Activated CD4-positive, alpha-beta T cell treated with anti-CD3 and anti-CD28 coated beads, Interleukin-2, amount 50 U/mL, for 48 hours (primary cell): ENCODE measurements at regions not wholly inside any gene's neighbourhood (a gene's known extent, or its start where the extent isn't known, plus 50 kb on each side); places are given as distances from the start of the nearest gene placed in this dataset.

Experiments
- DNase-seq, 2 experiments: peaks; one replicate each; pipeline ENCODE4 v3.0.0-alpha.2; 2020

GRCh38 chr1:10848109-10848684 lies 51.8 kb upstream of the CASZ1 start:
- no peak for DNase-seq

- DNase-seq = no peak
Observed at GRCh38 chr1:10850026-10850425, 53.6 kb upstream of the CASZ1 start.

- no peak for DNase-seq
Observed at GRCh38 chr1:10851024-10852013, 54.9 kb upstream of the CASZ1 start.

- no peak for DNase-seq
Observed at GRCh38 chr1:10852018-10852417, 55.6 kb upstream of the CASZ1 start.

GRCh38 chr1:10852486-10852885 lies 56.0 kb upstream of the CASZ1 start:
- DNase-seq = no peak

GRCh38 chr1:10852998-10853520 lies 56.6 kb upstream of the CASZ1 start:
- DNase-seq = no peak

GRCh38 chr1:10853701-10854100 lies 57.3 kb upstream of the CASZ1 start:
- no peak for DNase-seq

GRCh38 chr1:10854856-10855459 lies 58.5 kb upstream of the CASZ1 start:
- no peak for DNase-seq

- DNase-seq = no peak
Observed at GRCh38 chr1:10856176-10856683, 59.8 kb upstream of the CASZ1 start.

- DNase-seq = no peak
Observed at GRCh38 chr1:10856863-10857598, 60.6 kb upstream of the CASZ1 start.

- DNase-seq = no peak
Observed at GRCh38 chr1:10857687-10858086, 61.2 kb upstream of the CASZ1 start.

GRCh38 chr1:10860218-10860617 lies 63.8 kb upstream of the CASZ1 start:
- DNase-seq = no peak

- DNase-seq = no peak
Observed at GRCh38 chr1:10860682-10861081, 64.2 kb upstream of the CASZ1 start.

- no peak for DNase-seq
Observed at GRCh38 chr1:10861822-10862221, 65.4 kb upstream of the CASZ1 start.

GRCh38 chr1:10862743-10863335 lies 66.4 kb upstream of the CASZ1 start:
- no peak for DNase-seq

GRCh38 chr1:10863886-10864285 lies 67.4 kb upstream of the CASZ1 start:
- DNase-seq = no peak

GRCh38 chr1:10864776-10865175 lies 68.3 kb upstream of the CASZ1 start:
- no peak for DNase-seq

- no peak for DNase-seq
Observed at GRCh38 chr1:10865518-10866320, 69.3 kb upstream of the CASZ1 start.

- peak; percentile 38 to 41 for DNase-seq
Observed at GRCh38 chr1:10866321-10867093, 70.1 kb upstream of the CASZ1 start.

- DNase-seq = peak; percentile 63 to 66
Observed at GRCh38 chr1:10867138-10867721, 70.8 kb upstream of the CASZ1 start.
